Naive thymus-derived CD4-positive, alpha-beta T cell (primary cell): ENCODE measurements at regions not wholly inside any gene's neighbourhood (a gene's known extent, or its start where the extent isn't known, plus 50 kb on each side); places are given as distances from the start of the nearest gene placed in this dataset.
A peak's percentile ranks its signal among the peaks of the same experiment; 100 is the strongest.

Experiments used
- ATAC-seq: fragments of 150-1000 bp; cut with Tn5 transposase; 2 replicates; pipeline ENCODE4 v1.10.0; 2021; ENCODE audit warnings: mild to moderate bottlenecking, moderate library complexity
- CTCF ChIA-PET: fragments of 350-600 bp; sonication (Branson Sonifier 250); formaldehyde crosslinking; loops from one replicate; lab custom pipeline; 2021; ENCODE audit warnings: antibody characterized with exemption; lab: Charles Lee
- POLR2A ChIA-PET: fragments of 350-600 bp; sonication (Branson Sonifier 250); formaldehyde crosslinking; loops from one replicate; lab custom pipeline; 2021; ENCODE audit warnings: antibody characterized with exemption, inconsistent platforms; lab: Charles Lee
- DNase-seq, 9 donors: peaks; one replicate each; pipeline versions ENCODE4 v3.0.0 to v3.0.0-alpha.2; 2020 to 2022; ENCODE audit warnings: mixed read lengths in 1 of 9
- H3K27ac ChIP-seq: one replicate; pipeline ENCODE4 v1.7.0; 2013; ENCODE audit warnings: mild to moderate bottlenecking, low read depth, low read length, moderate library complexity
- H3K27me3 ChIP-seq, 2 donors: one replicate each; pipeline ENCODE4 v1.7.0; 2013; ENCODE audit warnings: low read length in 2 of 2, mild to moderate bottlenecking in 2 of 2, moderate library complexity in 2 of 2; ENCODE audit not compliant: control insufficient read depth in 2 of 2, insufficient read depth in 2 of 2
- H3K36me3 ChIP-seq, 3 experiments: 1 replicate in 2 of 3; 2 replicates in 1 of 3; pipeline ENCODE4 v1.7.0; 2013; ENCODE audit warnings: low read length in 3 of 3, mild to moderate bottlenecking in 3 of 3, moderate library complexity in 1 of 3; ENCODE audit not compliant: insufficient read depth in 3 of 3, control insufficient read depth in 2 of 3
- H3K4me1 ChIP-seq, 2 donors: one replicate each; pipeline ENCODE4 v1.7.0; 2013; ENCODE audit warnings: low read length in 2 of 2, mild to moderate bottlenecking in 2 of 2, moderate library complexity in 1 of 2; ENCODE audit not compliant: control insufficient read depth in 2 of 2, insufficient read depth in 2 of 2
- H3K4me3 ChIP-seq: 2 replicates; pipeline ENCODE4 v1.7.0; 2013; ENCODE audit warnings: mild to moderate bottlenecking, low read length
- H3K9me3 ChIP-seq, 3 experiments: 1 replicate in 2 of 3; 2 replicates in 1 of 3; pipeline ENCODE4 v1.7.0; 2013; ENCODE audit warnings: low read length in 3 of 3; ENCODE audit not compliant: control insufficient read depth in 2 of 3
- H3K27ac Mint-ChIP-seq, 9 donors: one replicate each; pipeline ENCODE4 v1.8.0; 2020 to 2022; ENCODE audit warnings: mixed read lengths in 9 of 9, mild to moderate bottlenecking in 8 of 9, moderate library complexity in 5 of 9, inconsistent platforms in 2 of 9
- H3K27me3 Mint-ChIP-seq, 5 donors: one replicate each; pipeline ENCODE4 v1.8.0; 2021 to 2022; ENCODE audit warnings: mixed read lengths in 5 of 5, mild to moderate bottlenecking in 1 of 5
- H3K36me3 Mint-ChIP-seq, 5 donors: one replicate each; pipeline ENCODE4 v1.8.0; 2020 to 2022; ENCODE audit warnings: mixed read lengths in 5 of 5, mild to moderate bottlenecking in 3 of 5, inconsistent platforms in 1 of 5
- H3K4me1 Mint-ChIP-seq, 7 donors: one replicate each; pipeline ENCODE4 v1.8.0; 2020 to 2022; ENCODE audit warnings: mixed read lengths in 7 of 7, mild to moderate bottlenecking in 3 of 7, inconsistent platforms in 1 of 7
- H3K4me3 Mint-ChIP-seq, 10 donors: one replicate each; pipeline ENCODE4 v1.8.0; 2020 to 2022; ENCODE audit warnings: mild to moderate bottlenecking in 10 of 10, mixed read lengths in 10 of 10, moderate library complexity in 6 of 10, inconsistent platforms in 2 of 10
- H3K9me3 Mint-ChIP-seq, 11 donors: one replicate each; pipeline ENCODE4 v1.8.0; 2020 to 2022; ENCODE audit warnings: mixed read lengths in 11 of 11, mild to moderate bottlenecking in 4 of 11, inconsistent platforms in 1 of 11, moderate library complexity in 1 of 11
- intact Hi-C, 2 donors: fragments of 100-400 bp; cut with micrococcal nuclease; formaldehyde crosslinking; loops; one replicate each; pipeline ENCODE4 v1.15.1; 2023

DNA sequence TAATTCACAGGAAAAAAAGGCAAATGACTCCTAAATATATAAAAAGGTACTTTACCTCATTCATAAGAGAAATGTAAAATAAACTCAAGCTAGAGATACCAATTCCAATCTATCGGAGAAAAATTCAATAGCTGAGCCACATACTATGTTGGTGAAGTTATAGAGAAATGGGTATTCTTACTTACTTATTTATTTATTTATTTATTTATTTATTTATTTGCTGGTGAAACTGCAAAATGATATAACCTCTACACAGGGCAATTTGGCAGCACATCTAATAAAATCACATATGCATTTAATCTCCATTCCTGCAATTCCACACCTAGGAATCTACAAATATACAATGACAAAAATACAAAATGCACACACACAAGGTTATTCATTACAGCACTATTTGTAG, 117.5 kb upstream of the TMEM168 start:
- ChIA-PET POLR2A (interaction anchor here (0.6 kb wide), 1 partner anchor 725 kb away, joined by 3 read pairs; no protein-coding TSS in a partner anchor), CTCF (interaction anchor here (0.7 to 0.8 kb wide), 2 partner anchors 38 to 114 kb away, joined by 3 to 6 read pairs; no protein-coding TSS in a partner anchor)
- peaks cover 0 to 9% (median 0%) of the 10 kb centered on the region in 3 experiments for H3K36me3 ChIP-seq
- no peak for DNase-seq
- Mint-ChIP-seq H3K4me3 (no peak overlapping the region), H3K4me1 (peaks cover 0 to 8% (median 1%) of the 10 kb centered on the region in 7 donors), H3K27me3 (no peaks in the 10 kb centered on the region), H3K27ac (no peak overlapping the region), H3K9me3 (peaks cover 3 to 44% (median 16%) of the 10 kb centered on the region in 11 donors), H3K36me3 (peaks cover 13 to 72% (median 66%) of the 10 kb centered on the region in 5 donors)
- H3K27ac ChIP-seq, result no peak overlapping the region
- ATAC-seq, result no peak
- H3K9me3 ChIP-seq, result peaks cover 0 to 4% (median 0%) of the 10 kb centered on the region in 3 experiments
- intact Hi-C loops, result no loop called here
- H3K4me1 ChIP-seq, result no peaks in the 10 kb centered on the region
- H3K27me3 ChIP-seq, result no peaks in the 10 kb centered on the region
- H3K4me3 ChIP-seq, result no peak overlapping the region

DNA sequence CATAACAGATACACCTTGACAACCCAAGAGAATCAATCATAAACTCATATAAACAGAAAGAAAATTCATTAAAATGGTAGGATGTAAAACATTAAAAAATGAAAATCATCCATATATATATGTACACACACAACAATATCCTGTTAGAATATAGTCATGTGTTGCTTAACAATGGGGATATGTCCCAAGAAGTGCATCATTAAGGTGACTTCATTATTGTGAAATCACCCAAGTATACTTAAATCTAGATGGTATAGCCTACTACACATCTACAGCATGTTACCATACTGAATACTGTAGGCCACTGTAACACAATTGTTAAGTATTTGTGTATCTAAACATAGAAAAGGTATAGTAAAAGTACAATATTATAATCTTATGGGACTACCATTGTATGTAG, 115.8 kb upstream of the TMEM168 start:
- no peaks in the 10 kb centered on the region for H3K4me1 ChIP-seq
- H3K9me3 Mint-ChIP-seq, result peaks cover 0 to 35% (median 13%) of the 10 kb centered on the region in 11 donors
- intact Hi-C loops, result no loop called here
- H3K9me3 ChIP-seq, result peaks cover 0 to 4% (median 0%) of the 10 kb centered on the region in 3 experiments
- H3K4me3 ChIP-seq, result no peak overlapping the region
- no peaks in the 10 kb centered on the region for H3K27me3 ChIP-seq
- peaks cover 0 to 4% (median 0%) of the 10 kb centered on the region in 3 experiments for H3K36me3 ChIP-seq
- no peak overlapping the region for H3K27ac ChIP-seq
- no peak overlapping the region for H3K27ac Mint-ChIP-seq
- H3K36me3 Mint-ChIP-seq, result peaks cover 6 to 68% (median 66%) of the 10 kb centered on the region in 5 donors
- ATAC-seq, result no peak
- ChIA-PET CTCF (no interaction called here), POLR2A (no interaction called here)
- no peak for DNase-seq
- no peaks in the 10 kb centered on the region for H3K27me3 Mint-ChIP-seq
- no peak overlapping the region for H3K4me3 Mint-ChIP-seq
- H3K4me1 Mint-ChIP-seq, result peaks cover 0 to 8% (median 4%) of the 10 kb centered on the region in 7 donors

DNA sequence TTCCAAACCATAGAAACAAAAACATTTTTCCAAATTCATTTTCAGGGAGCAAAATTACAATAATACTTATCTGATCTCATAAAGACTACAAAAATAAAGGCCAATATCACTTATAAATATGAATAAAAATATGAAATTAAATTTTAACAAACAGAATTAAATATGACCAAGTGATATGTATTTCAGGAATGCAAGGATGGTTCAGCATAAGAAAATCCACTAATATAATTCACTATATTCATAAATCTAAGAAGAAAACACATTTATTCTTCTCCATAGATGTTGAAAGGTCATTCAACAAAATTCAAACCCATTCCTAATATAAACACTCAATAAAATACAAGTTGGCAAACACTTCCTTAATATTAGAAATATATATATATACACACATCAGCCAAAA, 115.2 kb upstream of the TMEM168 start:
- Mint-ChIP-seq H3K27me3 (no peaks in the 10 kb centered on the region), H3K36me3 (peaks cover 3 to 68% (median 65%) of the 10 kb centered on the region in 5 donors), H3K4me3 (no peak overlapping the region), H3K27ac (no peak overlapping the region), H3K4me1 (peaks cover 0 to 8% (median 4%) of the 10 kb centered on the region in 7 donors), H3K9me3 (peaks cover 0 to 33% (median 15%) of the 10 kb centered on the region in 11 donors)
- H3K4me1 ChIP-seq, result no peaks in the 10 kb centered on the region
- H3K36me3 ChIP-seq, result no peaks in the 10 kb centered on the region
- intact Hi-C loops, result no loop called here
- CTCF ChIA-PET, result interaction anchor here (1.2 kb wide), 1 partner anchor 9 kb away, joined by 3 read pairs; no protein-coding TSS in a partner anchor
- H3K27ac ChIP-seq, result no peak overlapping the region
- POLR2A ChIA-PET, result no interaction called here
- H3K4me3 ChIP-seq, result no peak overlapping the region
- DNase-seq (no peak), ATAC-seq (no peak)
- H3K9me3 ChIP-seq, result peaks cover 0 to 4% (median 0%) of the 10 kb centered on the region in 3 experiments
- H3K27me3 ChIP-seq, result no peaks in the 10 kb centered on the region

DNA sequence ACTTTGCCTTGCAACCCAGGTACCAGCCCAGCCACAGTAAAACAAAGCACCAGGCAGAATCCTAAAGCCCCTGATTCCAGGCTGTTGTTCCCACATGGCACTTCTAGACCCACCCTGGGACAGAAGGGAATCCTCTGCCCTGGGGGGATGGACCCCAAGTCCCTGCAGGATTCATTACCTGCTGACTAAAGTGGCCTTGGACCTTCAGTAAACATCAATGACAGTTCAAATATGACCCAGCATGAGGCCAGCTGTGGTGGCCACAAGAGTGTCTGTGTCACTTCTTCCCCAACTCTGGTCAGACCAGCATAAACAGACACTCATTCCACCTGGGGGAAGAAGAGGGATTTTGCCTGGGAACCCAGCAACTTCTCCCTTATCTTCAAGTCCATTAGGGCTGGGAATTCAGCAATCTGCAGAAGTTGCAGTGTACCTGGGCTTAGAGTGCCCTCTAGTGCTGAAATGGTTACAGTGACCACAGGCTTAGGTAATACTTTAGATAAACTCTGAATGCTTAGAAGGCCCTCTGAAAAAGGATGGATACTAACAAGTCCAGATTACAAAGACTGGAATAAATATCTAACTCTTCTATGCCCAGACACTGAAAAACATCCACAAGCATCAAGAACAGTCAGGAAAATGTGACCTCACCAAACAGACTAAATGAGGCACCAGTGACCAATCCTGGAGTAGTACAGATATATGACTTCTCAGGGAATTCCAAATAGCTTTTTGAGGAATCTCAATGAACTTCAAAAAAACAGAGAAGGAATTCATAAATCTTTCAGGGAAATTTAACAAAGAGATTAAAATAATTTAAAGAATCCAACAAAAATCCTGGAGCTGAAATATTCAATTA, 108.5 kb upstream of the TMEM168 start:
- POLR2A ChIA-PET, result no interaction called here
- Histone ChIP-seq H3K9me3 (no peaks in the 10 kb centered on the region), H3K27ac (no peak overlapping the region), H3K4me1 (no peaks in the 10 kb centered on the region), H3K36me3 (no peaks in the 10 kb centered on the region), H3K27me3 (no peaks in the 10 kb centered on the region), H3K4me3 (no peak overlapping the region)
- CTCF ChIA-PET, result interaction anchor here (1.0 kb wide), 1 partner anchor 279 kb away, joined by 3 read pairs; no protein-coding TSS in a partner anchor
- Mint-ChIP-seq H3K4me1 (peaks cover 0 to 26% (median 14%) of the 10 kb centered on the region in 7 donors), H3K36me3 (peaks cover 5 to 53% (median 41%) of the 10 kb centered on the region in 5 donors), H3K4me3 (no peak overlapping the region), H3K27me3 (no peaks in the 10 kb centered on the region), H3K9me3 (peaks cover 0 to 16% (median 5%) of the 10 kb centered on the region in 11 donors), H3K27ac (peak overlapping the region in 1 of 9 donors; percentile 51)
- intact Hi-C loops, result loop anchor here (1.0 to 10.0 kb wide), 5 partner anchors 348 to 1157 kb away; no protein-coding TSS in a partner anchor
- DNase-seq (peak in 7 of 9 donors; percentile 4 to 30 (median 23)), ATAC-seq (peak; percentile 81)

DNA sequence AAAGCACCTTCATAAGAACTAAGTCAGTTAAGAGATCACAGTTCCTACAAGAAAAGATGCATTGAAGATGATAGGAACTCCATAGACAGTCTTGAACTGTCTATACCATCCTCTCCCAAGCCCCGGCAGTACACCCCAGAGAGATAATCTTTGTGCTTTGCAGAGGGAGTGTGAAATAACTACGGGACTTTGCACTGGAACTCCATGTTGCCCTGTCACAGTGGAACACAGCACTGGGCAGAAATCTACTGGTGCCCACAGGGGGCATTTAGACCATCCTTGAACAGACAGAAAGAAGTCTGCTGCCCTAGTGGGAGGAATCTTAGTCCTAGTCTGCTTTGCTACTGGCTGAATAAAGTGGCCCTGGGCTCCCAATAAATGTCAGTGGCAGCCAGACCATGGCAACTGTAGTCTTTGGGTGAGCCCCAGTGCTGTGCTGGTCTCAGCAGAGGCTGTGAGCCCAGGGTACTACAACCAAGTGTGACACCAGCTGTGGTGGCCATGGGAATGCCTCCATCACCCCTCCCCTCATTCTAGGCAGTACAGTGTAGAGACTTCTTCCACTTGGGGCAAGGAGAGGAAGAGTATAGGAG, 107.7 kb upstream of the TMEM168 start:
- ChIA-PET POLR2A (no interaction called here), CTCF (interaction anchor here (1.0 kb wide), 1 partner anchor 280 kb away, joined by 3 read pairs; no protein-coding TSS in a partner anchor)
- Histone ChIP-seq H3K27me3 (no peaks in the 10 kb centered on the region), H3K36me3 (no peaks in the 10 kb centered on the region), H3K9me3 (no peaks in the 10 kb centered on the region), H3K27ac (no peak overlapping the region), H3K4me3 (no peak overlapping the region), H3K4me1 (no peaks in the 10 kb centered on the region)
- Mint-ChIP-seq H3K4me1 (peaks cover 0 to 21% (median 11%) of the 10 kb centered on the region in 7 donors), H3K27me3 (no peaks in the 10 kb centered on the region), H3K27ac (peak overlapping the region in 1 of 9 donors; percentile 51), H3K9me3 (peaks cover 0 to 16% (median 4%) of the 10 kb centered on the region in 11 donors), H3K4me3 (no peak overlapping the region), H3K36me3 (peaks cover 2 to 57% (median 45%) of the 10 kb centered on the region in 5 donors)
- intact Hi-C loops, result loop anchor here (1.0 to 10.0 kb wide), 5 partner anchors 348 to 1157 kb away; no protein-coding TSS in a partner anchor
- no peak for ATAC-seq
- DNase-seq, result no peak

DNA sequence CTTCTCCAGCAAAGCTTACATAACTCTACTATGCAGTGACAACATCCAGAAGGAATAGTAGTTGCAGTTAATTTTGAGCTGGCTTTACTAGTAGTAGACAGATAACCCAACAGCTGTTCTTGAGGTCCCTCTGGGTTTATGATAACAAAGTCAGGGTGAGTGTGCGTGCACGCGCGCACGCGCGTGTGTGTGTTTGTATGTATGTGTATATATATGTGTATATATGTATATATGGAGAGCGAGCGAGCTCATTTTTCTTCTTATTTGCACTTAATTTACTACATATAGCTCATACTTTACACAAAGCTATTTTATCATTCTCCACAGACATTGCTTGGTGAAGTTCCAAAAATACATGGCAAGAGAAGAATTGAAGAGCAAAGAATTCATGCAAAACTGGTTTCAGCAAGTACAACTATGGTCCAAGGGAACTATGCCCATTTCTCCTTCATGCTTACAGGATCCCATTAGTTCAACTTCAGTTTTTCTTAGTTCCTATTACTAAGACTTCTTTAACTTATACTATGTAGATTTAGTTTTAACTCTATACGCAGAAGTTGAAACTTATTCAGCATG, 105.9 kb upstream of the TMEM168 start:
- Mint-ChIP-seq H3K4me3 (no peak overlapping the region), H3K4me1 (peaks cover 0 to 21% (median 13%) of the 10 kb centered on the region in 7 donors), H3K9me3 (peaks cover 0 to 16% (median 3%) of the 10 kb centered on the region in 11 donors), H3K27me3 (no peaks in the 10 kb centered on the region), H3K36me3 (peaks cover 5 to 54% (median 42%) of the 10 kb centered on the region in 5 donors), H3K27ac (no peak overlapping the region)
- Histone ChIP-seq H3K27ac (no peak overlapping the region), H3K27me3 (no peaks in the 10 kb centered on the region), H3K4me1 (no peaks in the 10 kb centered on the region), H3K36me3 (no peaks in the 10 kb centered on the region), H3K9me3 (no peaks in the 10 kb centered on the region), H3K4me3 (no peak overlapping the region)
- no peak for DNase-seq
- intact Hi-C loops, result loop anchor here in 1 of 2 donors (5.0 to 10.0 kb wide), 2 partner anchors 529 to 1144 kb away; no protein-coding TSS in a partner anchor
- ATAC-seq, result no peak
- ChIA-PET POLR2A (no interaction called here), CTCF (interaction anchor here (0.5 to 1.0 kb wide), 2 partner anchors 15 to 26 kb away, joined by 3 read pairs; no protein-coding TSS in a partner anchor)
